ENCODE measurements at regions not wholly inside any gene's neighbourhood (a gene's known extent, or its start where the extent isn't known, plus 50 kb on each side); places are given as distances from the start of the nearest gene placed in this dataset.

DNA sequence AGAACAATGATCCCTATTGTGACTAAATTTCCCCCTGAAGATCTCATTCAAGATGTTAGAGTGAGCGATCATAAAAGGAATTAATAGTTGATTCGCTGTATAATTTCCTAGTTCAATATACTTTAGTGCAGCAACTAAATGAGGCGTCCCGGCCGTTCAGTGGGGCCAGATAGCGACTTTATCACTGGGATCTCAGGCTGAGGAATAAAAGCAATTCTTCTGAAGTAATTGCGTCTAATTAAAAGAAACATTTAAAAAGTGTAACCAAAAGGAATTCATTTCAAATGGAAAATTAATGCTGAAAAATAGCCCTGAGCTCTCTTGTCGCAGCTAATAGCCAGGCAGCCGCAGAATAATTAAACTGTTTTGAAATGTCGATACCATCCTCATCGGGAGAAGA lies 82.2 kb upstream of the TOP1 start:
- Histone ChIP-seq H3K4me3 (ENCODE audit: low read depth in 1 of 3, low read length in 3 of 3) (no peak overlapping the region), H3K9me3 (ENCODE audit: control insufficient read depth in 4 of 4, low read length in 3 of 4) (no peaks in the 10 kb centered on the region), H3K27me3 (ENCODE audit: control insufficient read depth in 4 of 4, insufficient read depth in 4 of 4, low read length in 3 of 4) (no peaks in the 10 kb centered on the region), H3K4me1 (ENCODE audit: control insufficient read depth in 4 of 4, insufficient read depth in 4 of 4, low read length in 3 of 4) (peaks cover 0 to 4% (median 0%) of the 10 kb centered on the region in 4 donors), H3K27ac (ENCODE audit: low read depth in 1 of 2, low read length in 2 of 2) (no peak overlapping the region), H3K36me3 (ENCODE audit: control insufficient read depth in 4 of 4, insufficient read depth in 3 of 4, low read depth in 1 of 4, low read length in 3 of 4) (no peaks in the 10 kb centered on the region), H3K9ac (ENCODE audit: low read depth in 1 of 2, low read length in 2 of 2) (no peak overlapping the region)
- WGBS, result 88% methylated on average over 11 of the region's 11 CpGs
- DNase-seq (ENCODE audit: low spot score), result no peak
- TF ChIP-seq, protein P1, sequence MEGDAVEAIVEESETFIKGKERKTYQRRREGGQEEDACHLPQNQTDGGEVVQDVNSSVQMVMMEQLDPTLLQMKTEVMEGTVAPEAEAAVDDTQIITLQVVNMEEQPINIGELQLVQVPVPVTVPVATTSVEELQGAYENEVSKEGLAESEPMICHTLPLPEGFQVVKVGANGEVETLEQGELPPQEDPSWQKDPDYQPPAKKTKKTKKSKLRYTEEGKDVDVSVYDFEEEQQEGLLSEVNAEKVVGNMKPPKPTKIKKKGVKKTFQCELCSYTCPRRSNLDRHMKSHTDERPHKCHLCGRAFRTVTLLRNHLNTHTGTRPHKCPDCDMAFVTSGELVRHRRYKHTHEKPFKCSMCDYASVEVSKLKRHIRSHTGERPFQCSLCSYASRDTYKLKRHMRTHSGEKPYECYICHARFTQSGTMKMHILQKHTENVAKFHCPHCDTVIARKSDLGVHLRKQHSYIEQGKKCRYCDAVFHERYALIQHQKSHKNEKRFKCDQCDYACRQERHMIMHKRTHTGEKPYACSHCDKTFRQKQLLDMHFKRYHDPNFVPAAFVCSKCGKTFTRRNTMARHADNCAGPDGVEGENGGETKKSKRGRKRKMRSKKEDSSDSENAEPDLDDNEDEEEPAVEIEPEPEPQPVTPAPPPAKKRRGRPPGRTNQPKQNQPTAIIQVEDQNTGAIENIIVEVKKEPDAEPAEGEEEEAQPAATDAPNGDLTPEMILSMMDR (IDR thresholded peaks at IDR 0.05; ENCODE audit: low read depth, low read length, missing input control), result no peak
- no peak for TF ChIP-seq FOXA2 (IDR thresholded peaks at IDR 0.05)
- TF ChIP-seq HNF4G (IDR thresholded peaks at IDR 0.05), result no peak
- no peak for TF ChIP-seq RAD21 (IDR thresholded peaks at IDR 0.05)
- TF ChIP-seq, protein P2, sequence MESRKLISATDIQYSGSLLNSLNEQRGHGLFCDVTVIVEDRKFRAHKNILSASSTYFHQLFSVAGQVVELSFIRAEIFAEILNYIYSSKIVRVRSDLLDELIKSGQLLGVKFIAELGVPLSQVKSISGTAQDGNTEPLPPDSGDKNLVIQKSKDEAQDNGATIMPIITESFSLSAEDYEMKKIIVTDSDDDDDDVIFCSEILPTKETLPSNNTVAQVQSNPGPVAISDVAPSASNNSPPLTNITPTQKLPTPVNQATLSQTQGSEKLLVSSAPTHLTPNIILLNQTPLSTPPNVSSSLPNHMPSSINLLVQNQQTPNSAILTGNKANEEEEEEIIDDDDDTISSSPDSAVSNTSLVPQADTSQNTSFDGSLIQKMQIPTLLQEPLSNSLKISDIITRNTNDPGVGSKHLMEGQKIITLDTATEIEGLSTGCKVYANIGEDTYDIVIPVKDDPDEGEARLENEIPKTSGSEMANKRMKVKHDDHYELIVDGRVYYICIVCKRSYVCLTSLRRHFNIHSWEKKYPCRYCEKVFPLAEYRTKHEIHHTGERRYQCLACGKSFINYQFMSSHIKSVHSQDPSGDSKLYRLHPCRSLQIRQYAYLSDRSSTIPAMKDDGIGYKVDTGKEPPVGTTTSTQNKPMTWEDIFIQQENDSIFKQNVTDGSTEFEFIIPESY (IDR thresholded peaks at IDR 0.05), result no peak
- no peak for TF ChIP-seq GABPA (IDR thresholded peaks at IDR 0.05 in 1 of 2, conservative IDR thresholded peaks at IDR 0.05 in 1 of 2)
- TF ChIP-seq, protein P3, sequence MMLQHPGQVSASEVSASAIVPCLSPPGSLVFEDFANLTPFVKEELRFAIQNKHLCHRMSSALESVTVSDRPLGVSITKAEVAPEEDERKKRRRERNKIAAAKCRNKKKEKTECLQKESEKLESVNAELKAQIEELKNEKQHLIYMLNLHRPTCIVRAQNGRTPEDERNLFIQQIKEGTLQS (IDR thresholded peaks at IDR 0.05), result no peak
- no peak for TF ChIP-seq EGR1 (IDR thresholded peaks at IDR 0.05; ENCODE audit: low read depth in 2 of 2)
- TF ChIP-seq FOXA1 (IDR thresholded peaks at IDR 0.05), result no peak

GRCh38 chr20:40948465-40949267 lies 80.0 kb upstream of the TOP1 start:
- Histone ChIP-seq H3K9ac (ENCODE audit: low read depth in 1 of 2, low read length in 2 of 2) (no peak overlapping the region), H3K36me3 (ENCODE audit: control insufficient read depth in 4 of 4, insufficient read depth in 3 of 4, low read depth in 1 of 4, low read length in 3 of 4) (no peaks in the 10 kb centered on the region), H3K4me3 (ENCODE audit: low read depth in 1 of 3, low read length in 3 of 3) (no peak overlapping the region), H3K9me3 (ENCODE audit: control insufficient read depth in 4 of 4, low read length in 3 of 4) (no peaks in the 10 kb centered on the region), H3K27me3 (ENCODE audit: control insufficient read depth in 4 of 4, insufficient read depth in 4 of 4, low read length in 3 of 4) (no peaks in the 10 kb centered on the region), H3K4me1 (ENCODE audit: control insufficient read depth in 4 of 4, insufficient read depth in 4 of 4, low read length in 3 of 4) (peaks cover 0 to 4% (median 0%) of the 10 kb centered on the region in 4 donors), H3K27ac (ENCODE audit: low read depth in 1 of 2, low read length in 2 of 2) (no peak overlapping the region)
- 81% methylated on average over 8 of the region's 8 CpGs for WGBS
- no peak for DNase-seq (ENCODE audit: low spot score)
- TF ChIP-seq FOXA1 (IDR thresholded peaks at IDR 0.05), result no peak
- no peak for TF ChIP-seq HNF4G (IDR thresholded peaks at IDR 0.05)
- no peak for TF ChIP-seq YY1 (IDR thresholded peaks at IDR 0.05)
- TF ChIP-seq, protein P2 (IDR thresholded peaks at IDR 0.05), result no peak
- TF ChIP-seq GABPA (IDR thresholded peaks at IDR 0.05 in 1 of 2, conservative IDR thresholded peaks at IDR 0.05 in 1 of 2), result no peak
- TF ChIP-seq MAX (IDR thresholded peaks at IDR 0.05), result no peak
- TF ChIP-seq JUND (IDR thresholded peaks at IDR 0.05), result no peak
- TF ChIP-seq, protein P3 (IDR thresholded peaks at IDR 0.05), result no peak
- no peak for TF ChIP-seq FOXA2 (IDR thresholded peaks at IDR 0.05)
- TF ChIP-seq, protein P1 (IDR thresholded peaks at IDR 0.05; ENCODE audit: low read depth, low read length, missing input control), result no peak
- no peak for TF ChIP-seq RAD21 (IDR thresholded peaks at IDR 0.05)
- no peak for TF ChIP-seq NR2F2 (IDR thresholded peaks at IDR 0.05)
- no peak for TF ChIP-seq TAF1 (conservative IDR thresholded peaks at IDR 0.05)
- no peak for TF ChIP-seq RXRA (IDR thresholded peaks at IDR 0.05)
- TF ChIP-seq EGR1 (IDR thresholded peaks at IDR 0.05; ENCODE audit: low read depth in 2 of 2), result no peak
- TF ChIP-seq HNF4A (conservative IDR thresholded peaks at IDR 0.05), result no peak
